ENCODE measurements at regions not wholly inside any gene's neighbourhood (a gene's known extent, or its start where the extent isn't known, plus 50 kb on each side); places are given as distances from the start of the nearest gene placed in this dataset.

GRCh38 chr3:151580591-151580990, 119.7 kb upstream of the IGSF10 start (continued):
- TF ChIP-seq ZNF57 (CRISPR knock-in tag; IDR thresholded peaks at IDR 0.05) (no peak), ZNF766 (CRISPR knock-in tag; conservative IDR thresholded peaks at IDR 0.05) (no peak), ZNF23 (CRISPR knock-in tag; IDR thresholded peaks at IDR 0.05) (no peak)
- TF ChIP-seq, protein P1, sequence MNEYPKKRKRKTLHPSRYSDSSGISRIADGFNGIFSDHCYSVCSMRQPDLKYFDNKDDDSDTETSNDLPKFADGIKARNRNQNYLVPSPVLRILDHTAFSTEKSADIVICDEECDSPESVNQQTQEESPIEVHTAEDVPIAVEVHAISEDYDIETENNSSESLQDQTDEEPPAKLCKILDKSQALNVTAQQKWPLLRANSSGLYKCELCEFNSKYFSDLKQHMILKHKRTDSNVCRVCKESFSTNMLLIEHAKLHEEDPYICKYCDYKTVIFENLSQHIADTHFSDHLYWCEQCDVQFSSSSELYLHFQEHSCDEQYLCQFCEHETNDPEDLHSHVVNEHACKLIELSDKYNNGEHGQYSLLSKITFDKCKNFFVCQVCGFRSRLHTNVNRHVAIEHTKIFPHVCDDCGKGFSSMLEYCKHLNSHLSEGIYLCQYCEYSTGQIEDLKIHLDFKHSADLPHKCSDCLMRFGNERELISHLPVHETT (CRISPR knock-in tag; conservative IDR thresholded peaks at IDR 0.05 in 1 of 2, IDR thresholded peaks at IDR 0.05 in 1 of 2), result no peak

GRCh38 chr3:151579571-151580270, 118.9 kb upstream of the IGSF10 start:
- Histone ChIP-seq H3K9me1 (ENCODE audit: control insufficient read depth, insufficient read depth, low read length) (no peaks in the 10 kb centered on the region), H3K27me3 (ENCODE audit: control insufficient read depth in 2 of 2, insufficient read depth in 2 of 2, low read length in 2 of 2) (no peaks in the 10 kb centered on the region), H4K20me1 (replicated peaks; ENCODE audit: control insufficient read depth, insufficient read depth, low read length) (no peaks in the 10 kb centered on the region), H3K4me3 (no peak overlapping the region), H3K27ac (ENCODE audit: extremely low read depth, low read depth, low read length) (no peak overlapping the region), H3K9ac (ENCODE audit: insufficient read depth in 1 of 2, low read depth in 2 of 2, low read length in 2 of 2) (no peak overlapping the region), H3K79me2 (ENCODE audit: control insufficient read depth, insufficient read depth, low read length) (no peaks in the 10 kb centered on the region), H3K36me3 (ENCODE audit: control insufficient read depth, insufficient read depth, low read length) (no peaks in the 10 kb centered on the region), H3K9me3 (replicated peaks; ENCODE audit: control insufficient read depth, insufficient read depth, low read depth, low read length) (peaks cover 2% of the 10 kb centered on the region), H2AFZ (ENCODE audit: low read depth, low read length) (peak overlapping the region; percentile 35; the same call in 1 of the 2 replicates), H3K4me1 (replicated peaks in 1 of 2; ENCODE audit: control insufficient read depth in 2 of 2, insufficient read depth in 2 of 2, low read length in 2 of 2) (no peaks in the 10 kb centered on the region; a peak in 1 of 5 replicates), H3K4me2 (ENCODE audit: insufficient read depth, low read length) (no peak overlapping the region)
- DNase-seq (ENCODE audit: extremely low read depth in 1 of 4, low spot score in 3 of 4) (peak in 1 of 4 experiments; percentile 26), ATAC-seq (peak; percentile 82), FAIRE-seq (peak; percentile 79)
- ChIA-PET CTCF (ENCODE audit: low intra/inter-chr PET ratio) (no interaction called here), POLR2A (no interaction called here)
- WGBS (ENCODE audit: insufficient coverage, low coverage, missing lambda C conversion rate), result 7% methylated on average over 3 of the region's 3 CpGs
- BruUV-seq (replicated peaks), result no TSS peak
- intact Hi-C loops (cut with micrococcal nuclease), result no loop called here
- TF ChIP-seq CEBPG (CRISPR knock-in tag; IDR thresholded peaks at IDR 0.05), result no peak
- 0 out of 4 replicates have a peak, but pooled peaks of 1 of the 2 experiments have one; percentile 21 for TF ChIP-seq CEBPG (tag; conservative IDR thresholded peaks at IDR 0.05 in 1 of 2, IDR thresholded peaks at IDR 0.05 in 1 of 2)
- peak; percentile 47 for TF ChIP-seq CEBPB (tag; IDR thresholded peaks at IDR 0.05)
- peak; percentile 32; the same call in 1 of the 2 replicates for TF ChIP-seq HLTF (IDR thresholded peaks at IDR 0.05)
- TF ChIP-seq ETV1 (tag; conservative IDR thresholded peaks at IDR 0.05; ENCODE audit: low read depth), result 0 out of 2 replicates have a peak, but pooled peaks have one; percentile 15
- TF ChIP-seq SMARCA4 (IDR thresholded peaks at IDR 0.05), result 0 out of 2 replicates have a peak, but pooled peaks have one; percentile 15
- no peak for TF ChIP-seq HDGF (IDR thresholded peaks at IDR 0.05)
- TF ChIP-seq POLR2A (conservative IDR thresholded peaks at IDR 0.05), result no peak
- in situ Hi-C loops (cut with MboI), result no loop called here
